Activated T-helper 1 cell treated with anti-CD3 and anti-CD28 coated beads, Interleukin-12 subunit alpha, Interleukin-12 subunit beta, Interleukin-2, Interleukin-4 antibody, amounts not matched to agents 30 ng/mL and 10 ng/mL and 1 ng/mL, durations not matched to agents 14 hours and 24 hours and 36 hours (primary cell): ENCODE measurements at regions not wholly inside any gene's neighbourhood (a gene's known extent, or its start where the extent isn't known, plus 50 kb on each side); places are given as distances from the start of the nearest gene placed in this dataset.

ENCODE experiments used
- DNase-seq: peaks from one replicate; pipeline ENCODE4 v3.0.0; 2021; ENCODE audit warnings: low spot score
- H3K27ac Mint-ChIP-seq: one replicate; pipeline ENCODE4 v1.8.0; 2021; ENCODE audit warnings: mild to moderate bottlenecking, mixed read lengths
- H3K27me3 Mint-ChIP-seq: one replicate; pipeline ENCODE4 v1.8.0; 2022; ENCODE audit warnings: mild to moderate bottlenecking, moderate library complexity, mixed read lengths; ENCODE audit not compliant: insufficient read depth
- H3K36me3 Mint-ChIP-seq: one replicate; pipeline ENCODE4 v1.8.0; 2021; ENCODE audit warnings: low read depth, mixed read lengths
- H3K4me1 Mint-ChIP-seq: one replicate; pipeline ENCODE4 v1.8.0; 2021; ENCODE audit warnings: low read depth, mixed read lengths
- H3K4me3 Mint-ChIP-seq: one replicate; pipeline ENCODE4 v1.8.0; 2021; ENCODE audit warnings: mild to moderate bottlenecking, moderate library complexity, mixed read lengths
- H3K9me3 Mint-ChIP-seq: one replicate; pipeline ENCODE4 v1.8.0; 2021; ENCODE audit warnings: mixed read lengths
- intact Hi-C: fragments of 100-400 bp; cut with micrococcal nuclease; formaldehyde crosslinking; loops from one replicate; pipeline ENCODE4 v1.15.1; 2024

GRCh38 chr9:79116041-79116440 lies 455.7 kb upstream of the TLE4 start:
- Mint-ChIP-seq H3K27me3 (no peaks in the 10 kb centered on the region), H3K4me1 (no peaks in the 10 kb centered on the region), H3K27ac (no peak overlapping the region), H3K36me3 (no peaks in the 10 kb centered on the region), H3K9me3 (no peaks in the 10 kb centered on the region), H3K4me3 (no peak overlapping the region)
- intact Hi-C loops, result no loop called here
- DNase-seq, result no peak

- Mint-ChIP-seq H3K27ac (no peak overlapping the region), H3K4me3 (no peak overlapping the region), H3K36me3 (no peaks in the 10 kb centered on the region), H3K4me1 (no peaks in the 10 kb centered on the region), H3K9me3 (no peaks in the 10 kb centered on the region), H3K27me3 (no peaks in the 10 kb centered on the region)
- intact Hi-C loops, result no loop called here
- no peak for DNase-seq
These were observed 455.1 kb upstream of the TLE4 start for GRCh38 chr9:79116709-79117108.

- no peak for DNase-seq
- Mint-ChIP-seq H3K27me3 (no peaks in the 10 kb centered on the region), H3K9me3 (no peaks in the 10 kb centered on the region), H3K4me1 (no peaks in the 10 kb centered on the region), H3K36me3 (no peaks in the 10 kb centered on the region), H3K4me3 (no peak overlapping the region), H3K27ac (no peak overlapping the region)
- intact Hi-C loops, result no loop called here
These were observed 451.2 kb upstream of the TLE4 start for GRCh38 chr9:79120533-79120932.

GRCh38 chr9:79120941-79121340 lies 450.8 kb upstream of the TLE4 start:
- Mint-ChIP-seq H3K27me3 (no peaks in the 10 kb centered on the region), H3K4me1 (no peaks in the 10 kb centered on the region)
- no peak for DNase-seq

GRCh38 chr9:79123415-79123814 lies 448.4 kb upstream of the TLE4 start:
- H3K27me3 Mint-ChIP-seq, result no peaks in the 10 kb centered on the region
- H3K36me3 Mint-ChIP-seq, result no peaks in the 10 kb centered on the region
- H3K9me3 Mint-ChIP-seq, result no peaks in the 10 kb centered on the region
- no peak overlapping the region for H3K4me3 Mint-ChIP-seq
- no peak for DNase-seq
- H3K4me1 Mint-ChIP-seq, result no peaks in the 10 kb centered on the region
- H3K27ac Mint-ChIP-seq, result no peak overlapping the region
- intact Hi-C loops, result no loop called here

More at GRCh38 chr9:79120941-79121340, 450.8 kb upstream of the TLE4 start:
- Mint-ChIP-seq H3K27ac (no peak overlapping the region), H3K9me3 (no peaks in the 10 kb centered on the region), H3K36me3 (no peaks in the 10 kb centered on the region), H3K4me3 (no peak overlapping the region)
- intact Hi-C loops, result no loop called here

- no peaks in the 10 kb centered on the region for H3K9me3 Mint-ChIP-seq
- no peak overlapping the region for H3K4me3 Mint-ChIP-seq
- no peak for DNase-seq
- intact Hi-C loops, result no loop called here
- no peaks in the 10 kb centered on the region for H3K27me3 Mint-ChIP-seq
- H3K27ac Mint-ChIP-seq, result no peak overlapping the region
- no peaks in the 10 kb centered on the region for H3K4me1 Mint-ChIP-seq
- H3K36me3 Mint-ChIP-seq, result no peaks in the 10 kb centered on the region
These were observed 444.1 kb upstream of the TLE4 start for GRCh38 chr9:79127661-79128060.

GRCh38 chr9:79129865-79130480 lies 441.8 kb upstream of the TLE4 start:
- no peaks in the 10 kb centered on the region for H3K36me3 Mint-ChIP-seq
- intact Hi-C loops, result loop anchor here (1.0 kb wide), 1 partner anchor 1045 kb away; no protein-coding TSS in a partner anchor
- no peak overlapping the region for H3K27ac Mint-ChIP-seq
- H3K27me3 Mint-ChIP-seq, result no peaks in the 10 kb centered on the region
- no peak overlapping the region for H3K4me3 Mint-ChIP-seq
- no peaks in the 10 kb centered on the region for H3K4me1 Mint-ChIP-seq
- no peak for DNase-seq
- no peaks in the 10 kb centered on the region for H3K9me3 Mint-ChIP-seq

GRCh38 chr9:79131246-79131774 lies 440.5 kb upstream of the TLE4 start:
- no peak overlapping the region for H3K4me3 Mint-ChIP-seq
- no peak for DNase-seq
- no peaks in the 10 kb centered on the region for H3K4me1 Mint-ChIP-seq
- H3K36me3 Mint-ChIP-seq, result no peaks in the 10 kb centered on the region
- H3K9me3 Mint-ChIP-seq, result no peaks in the 10 kb centered on the region
- no peak overlapping the region for H3K27ac Mint-ChIP-seq
- intact Hi-C loops, result no loop called here
- no peaks in the 10 kb centered on the region for H3K27me3 Mint-ChIP-seq

- Mint-ChIP-seq H3K9me3 (no peaks in the 10 kb centered on the region), H3K36me3 (no peaks in the 10 kb centered on the region), H3K4me3 (no peak overlapping the region), H3K27ac (no peak overlapping the region), H3K4me1 (no peaks in the 10 kb centered on the region), H3K27me3 (no peaks in the 10 kb centered on the region)
- intact Hi-C loops, result no loop called here
- no peak for DNase-seq
These were observed 439.9 kb upstream of the TLE4 start for GRCh38 chr9:79131824-79132377.

- intact Hi-C loops, result no loop called here
- Mint-ChIP-seq H3K27me3 (no peaks in the 10 kb centered on the region), H3K36me3 (no peaks in the 10 kb centered on the region)
These were observed 437.1 kb upstream of the TLE4 start for GRCh38 chr9:79134654-79135053.

GRCh38 chr9:79135681-79136415 lies 435.9 kb upstream of the TLE4 start:
- DNase-seq, result no peak
- no peaks in the 10 kb centered on the region for H3K36me3 Mint-ChIP-seq
- no peaks in the 10 kb centered on the region for H3K9me3 Mint-ChIP-seq
- H3K27ac Mint-ChIP-seq, result no peak overlapping the region
- no peak overlapping the region for H3K4me3 Mint-ChIP-seq
- H3K27me3 Mint-ChIP-seq, result no peaks in the 10 kb centered on the region
- intact Hi-C loops, result no loop called here
- H3K4me1 Mint-ChIP-seq, result no peaks in the 10 kb centered on the region

More at GRCh38 chr9:79134654-79135053, 437.1 kb upstream of the TLE4 start:
- no peak for DNase-seq
- H3K27ac Mint-ChIP-seq, result no peak overlapping the region
- H3K4me3 Mint-ChIP-seq, result no peak overlapping the region
- H3K4me1 Mint-ChIP-seq, result no peaks in the 10 kb centered on the region
- H3K9me3 Mint-ChIP-seq, result no peaks in the 10 kb centered on the region

- intact Hi-C loops, result no loop called here
- Mint-ChIP-seq H3K27ac (no peak overlapping the region), H3K9me3 (no peaks in the 10 kb centered on the region), H3K4me1 (no peaks in the 10 kb centered on the region), H3K36me3 (no peaks in the 10 kb centered on the region), H3K27me3 (no peaks in the 10 kb centered on the region), H3K4me3 (no peak overlapping the region)
- no peak for DNase-seq
These were observed 431.0 kb upstream of the TLE4 start for GRCh38 chr9:79140751-79141150.

GRCh38 chr9:79143211-79143610 lies 428.6 kb upstream of the TLE4 start:
- no peaks in the 10 kb centered on the region for H3K4me1 Mint-ChIP-seq
- no peak for DNase-seq
- no peaks in the 10 kb centered on the region for H3K36me3 Mint-ChIP-seq
- no peak overlapping the region for H3K27ac Mint-ChIP-seq
- no peaks in the 10 kb centered on the region for H3K27me3 Mint-ChIP-seq
- H3K9me3 Mint-ChIP-seq, result no peaks in the 10 kb centered on the region
- H3K4me3 Mint-ChIP-seq, result no peak overlapping the region
- intact Hi-C loops, result no loop called here
